Mononuclear cell (primary cell): ENCODE measurements at regions not wholly inside any gene's neighbourhood (a gene's known extent, or its start where the extent isn't known, plus 50 kb on each side); places are given as distances from the start of the nearest gene placed in this dataset.
"Not testable (repeated sequence)": the region's sequence is repeated elsewhere in the genome, so short reads cannot be mapped to it uniquely, and the experiment has no call there.

Source experiments
- H3K27me3 ChIP-seq: 2 replicates; pipeline ENCODE4 v1.6.0; 2011; ENCODE audit warnings: low read length, control low read depth; ENCODE audit not compliant: insufficient read depth
- H3K4me1 ChIP-seq: 2 replicates; pipeline ENCODE4 v1.5.1; 2011; ENCODE audit warnings: mild to moderate bottlenecking, low read length, control low read depth; ENCODE audit not compliant: insufficient read depth
- H3K4me3 ChIP-seq: 2 replicates; pipeline ENCODE4 v1.5.1; 2011; ENCODE audit warnings: mild to moderate bottlenecking, low read length, moderate library complexity
- H3K9me3 ChIP-seq: 2 replicates; pipeline ENCODE4 v1.5.1; 2011; ENCODE audit warnings: low read depth, mild to moderate bottlenecking, control low read depth, low read length

GRCh38 chr9:39587844-39588499 lies 232.5 kb downstream of the SPATA31A1 start:
- Histone ChIP-seq H3K9me3 (no peaks in the 10 kb centered on the region), H3K4me3 (no peak overlapping the region), H3K27me3 (no peaks in the 10 kb centered on the region)

GRCh38 chr9:39588500-39589137 lies 233.2 kb downstream of the SPATA31A1 start:
- no peaks in the 10 kb centered on the region for H3K9me3 ChIP-seq
- no peaks in the 10 kb centered on the region for H3K27me3 ChIP-seq

More at GRCh38 chr9:39587844-39588499, 232.5 kb downstream of the SPATA31A1 start:
- no peaks in the 10 kb centered on the region for H3K4me1 ChIP-seq

DNA sequence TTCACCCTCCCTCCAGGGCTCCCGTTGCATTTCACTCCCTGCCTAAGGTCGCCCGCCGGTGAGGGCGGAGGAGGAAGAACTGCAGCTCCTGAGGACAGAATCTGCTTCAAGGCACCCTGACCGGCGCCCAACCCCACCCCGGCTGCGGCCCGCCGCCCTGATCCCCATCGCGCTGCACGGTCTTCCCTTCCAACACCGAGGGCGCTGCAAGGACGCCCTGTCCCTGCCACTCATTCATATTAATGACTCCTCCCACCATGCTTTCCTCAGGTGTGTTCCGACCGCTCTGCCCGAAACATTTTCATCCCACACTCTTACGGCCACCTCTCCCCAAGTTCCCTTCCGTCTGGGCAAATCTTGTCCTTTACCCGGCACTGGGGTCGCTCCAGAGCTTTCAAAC lies 248.6 kb downstream of the SPATA31A1 start:
- not testable (repeated sequence) for H3K4me3 ChIP-seq, H3K4me1 ChIP-seq, H3K27me3 ChIP-seq, H3K9me3 ChIP-seq

More at GRCh38 chr9:39588500-39589137, 233.2 kb downstream of the SPATA31A1 start:
- no peak overlapping the region for H3K4me3 ChIP-seq
- no peaks in the 10 kb centered on the region for H3K4me1 ChIP-seq

DNA sequence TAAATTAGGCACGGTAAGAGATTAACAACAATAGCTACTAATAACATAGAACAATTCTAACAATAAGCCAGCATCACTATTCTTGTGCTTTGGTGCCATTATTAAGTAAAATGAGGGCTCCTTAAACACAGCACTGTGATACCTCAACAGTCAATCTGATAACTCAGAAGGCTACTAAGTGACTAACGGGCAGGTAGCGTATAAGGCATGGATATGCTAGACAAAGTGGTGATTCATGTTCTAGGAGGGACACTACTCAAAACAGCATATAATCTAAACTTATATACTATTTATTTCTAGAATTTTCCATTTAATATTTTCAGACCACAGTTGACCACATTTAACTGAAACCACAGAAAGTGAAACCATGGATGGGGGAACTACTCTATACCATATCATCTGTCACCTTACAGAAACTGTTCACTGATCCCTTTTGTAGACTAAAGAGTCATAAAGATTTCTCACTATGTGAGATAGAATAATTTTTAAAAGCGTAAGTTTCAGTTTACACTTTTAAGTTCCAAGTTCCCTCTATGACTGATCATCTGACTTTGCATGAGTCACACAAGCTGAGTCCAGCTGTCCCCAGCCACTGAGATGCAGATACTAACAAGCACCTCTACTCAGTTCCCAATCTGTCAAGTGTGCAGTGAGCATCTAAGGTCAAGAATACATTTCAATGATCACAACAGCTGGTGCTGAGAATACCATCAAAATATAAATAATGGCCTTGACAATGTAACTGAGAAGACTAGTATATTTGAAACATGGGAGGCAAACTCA lies 256.2 kb downstream of the SPATA31A1 start:
- not testable (repeated sequence) for H3K4me1 ChIP-seq, H3K4me3 ChIP-seq, H3K27me3 ChIP-seq, H3K9me3 ChIP-seq

DNA sequence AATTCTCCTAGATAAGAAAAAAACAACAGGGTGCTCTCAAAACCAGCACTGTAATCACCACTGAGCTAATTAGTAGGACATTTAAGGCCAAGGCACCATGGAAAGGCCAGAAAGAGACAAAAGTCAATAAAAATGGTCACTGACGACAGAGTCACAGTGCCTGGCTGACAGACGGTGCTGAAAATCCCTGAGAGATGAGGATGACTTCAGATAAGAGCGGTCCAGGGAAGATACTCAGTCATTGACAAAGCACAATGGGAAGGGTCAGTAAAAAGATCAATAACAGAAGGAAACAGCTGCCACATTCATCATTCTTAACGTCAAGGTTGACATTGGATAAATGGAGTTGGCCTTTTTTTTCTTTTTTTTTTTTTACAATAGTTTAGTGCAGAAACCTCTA lies 261.0 kb downstream of the SPATA31A1 start:
- not testable (repeated sequence) for H3K4me3 ChIP-seq, H3K9me3 ChIP-seq, H3K4me1 ChIP-seq, H3K27me3 ChIP-seq

- H3K9me3 ChIP-seq, H3K4me1 ChIP-seq: not testable (repeated sequence)
These were observed 268.6 kb downstream of the SPATA31A1 start for GRCh38 chr9:39624048-39624447.

GRCh38 chr9:39632071-39632470 lies 276.6 kb downstream of the SPATA31A1 start:
- not testable (repeated sequence) for H3K4me3 ChIP-seq, H3K4me1 ChIP-seq, H3K9me3 ChIP-seq, H3K27me3 ChIP-seq

More at GRCh38 chr9:39624048-39624447, 268.6 kb downstream of the SPATA31A1 start:
- H3K27me3 ChIP-seq, H3K4me3 ChIP-seq: not testable (repeated sequence)

DNA sequence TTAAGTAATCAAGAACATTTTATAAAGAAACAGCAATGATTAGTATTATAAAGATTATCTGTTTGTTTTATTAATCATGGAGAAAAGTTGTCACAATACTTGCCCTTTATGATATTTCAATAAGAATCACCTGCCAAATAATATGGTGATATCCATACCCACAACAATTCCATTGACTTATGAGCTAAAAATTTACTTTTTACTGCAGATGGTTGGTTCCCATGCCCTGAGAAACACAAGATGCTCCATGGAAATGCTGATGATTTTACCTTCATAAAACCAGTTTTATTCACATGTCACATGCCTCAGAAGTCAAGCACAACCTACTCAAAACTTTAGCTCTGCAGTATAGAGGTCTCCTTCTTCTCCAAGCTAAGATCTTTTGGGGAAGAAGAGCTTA lies 293.6 kb downstream of the SPATA31A1 start:
- H3K9me3 ChIP-seq, H3K27me3 ChIP-seq, H3K4me3 ChIP-seq, H3K4me1 ChIP-seq: not testable (repeated sequence)

GRCh38 chr9:39656960-39657603 lies 301.6 kb downstream of the SPATA31A1 start:
- H3K27me3 ChIP-seq, H3K9me3 ChIP-seq, H3K4me1 ChIP-seq, H3K4me3 ChIP-seq: not testable (repeated sequence)

DNA sequence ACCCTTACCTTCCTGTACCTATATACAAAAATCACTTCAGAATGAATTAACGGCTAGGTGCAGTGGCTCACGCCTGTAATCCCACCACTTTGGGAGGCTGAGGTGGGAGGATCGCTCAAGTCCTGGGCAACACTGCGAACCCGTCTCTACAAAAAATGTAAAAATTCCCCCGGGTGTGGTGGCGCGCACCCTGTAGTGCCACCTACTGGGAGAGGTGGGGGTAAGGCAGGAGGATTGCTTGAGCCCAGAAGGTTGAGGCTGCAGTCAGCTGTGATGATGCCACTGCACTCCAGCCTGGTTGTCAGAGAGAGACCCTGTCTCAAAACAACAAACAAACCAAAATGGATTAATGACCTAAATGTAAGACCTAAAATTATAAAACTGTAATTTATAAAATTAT lies 307.6 kb downstream of the SPATA31A1 start:
- H3K4me1 ChIP-seq, H3K4me3 ChIP-seq, H3K9me3 ChIP-seq, H3K27me3 ChIP-seq: not testable (repeated sequence)

DNA sequence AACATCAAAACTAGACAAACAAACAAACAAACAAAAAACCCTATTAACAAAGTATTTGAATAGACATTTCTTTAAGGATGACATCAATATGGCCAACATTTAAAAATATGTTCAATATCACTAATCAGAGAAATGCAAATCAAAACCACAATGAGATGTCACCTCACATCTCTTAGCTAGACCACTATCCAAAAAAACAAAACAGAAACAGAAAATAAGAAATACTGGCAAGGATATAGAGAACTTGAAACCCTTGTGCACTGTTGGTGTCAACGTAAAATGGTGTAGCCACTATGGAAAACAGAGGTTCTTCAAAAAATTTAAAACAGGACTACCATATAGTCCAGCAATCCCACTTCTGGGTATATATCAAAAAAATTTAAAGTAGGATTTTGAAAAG lies 308.2 kb downstream of the SPATA31A1 start:
- H3K4me1 ChIP-seq, H3K27me3 ChIP-seq, H3K4me3 ChIP-seq, H3K9me3 ChIP-seq: not testable (repeated sequence)

DNA sequence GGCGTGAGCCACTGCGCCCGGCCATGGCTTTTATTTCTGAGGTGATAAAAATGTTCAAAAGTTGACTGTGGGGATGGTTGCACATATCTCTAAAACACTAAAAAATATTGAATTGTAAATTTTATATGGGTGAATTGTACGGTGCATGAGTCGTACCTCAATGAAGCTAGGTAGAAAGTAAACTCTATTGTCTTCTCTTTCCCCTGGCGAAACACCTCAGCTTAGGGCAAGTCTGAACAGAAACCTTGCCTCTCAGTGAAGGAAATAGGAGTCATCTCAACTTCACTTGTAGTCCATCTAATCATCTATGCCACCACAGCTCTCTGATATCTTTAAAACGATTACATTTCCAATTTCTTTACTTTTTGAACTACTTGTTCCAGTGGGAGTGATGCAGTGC lies 309.6 kb downstream of the SPATA31A1 start:
- H3K9me3 ChIP-seq, H3K4me3 ChIP-seq, H3K27me3 ChIP-seq, H3K4me1 ChIP-seq: not testable (repeated sequence)

DNA sequence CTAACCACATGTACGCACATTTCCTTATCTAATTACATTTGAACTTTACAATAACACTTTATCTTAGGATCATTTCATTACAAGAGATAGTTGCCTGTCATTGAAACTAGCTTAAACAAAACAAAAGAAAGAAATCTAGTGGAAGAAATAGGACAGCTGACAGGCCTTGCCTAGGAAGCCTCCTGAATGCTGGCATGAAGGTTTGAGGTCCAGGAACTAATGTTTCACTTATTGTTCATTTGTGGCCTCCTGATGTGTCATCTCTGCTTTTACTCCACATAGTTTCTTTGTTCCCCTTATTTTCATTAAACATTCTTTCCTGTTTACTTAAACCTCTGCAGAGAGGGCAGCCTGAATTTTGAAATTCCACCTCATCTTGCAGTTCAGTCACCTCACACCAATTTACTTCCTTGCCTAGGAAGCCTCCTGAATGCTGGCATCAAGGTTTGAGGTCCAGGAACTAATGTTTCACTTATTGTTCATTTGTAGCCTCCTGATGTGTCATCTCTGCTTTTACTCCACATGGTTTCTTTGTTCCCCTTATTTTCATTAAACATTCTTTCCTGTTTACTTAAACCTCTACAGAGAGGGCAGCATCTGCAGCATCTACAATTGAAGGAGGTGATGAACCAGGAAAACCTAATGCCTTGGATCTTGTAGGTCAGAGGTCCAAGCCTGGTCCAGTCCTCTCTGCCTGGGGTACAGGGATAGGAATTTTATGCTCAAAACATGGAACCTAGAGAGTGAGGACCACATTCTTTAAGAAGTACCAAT lies 319.2 kb downstream of the SPATA31A1 start:
- H3K27me3 ChIP-seq, H3K9me3 ChIP-seq, H3K4me3 ChIP-seq, H3K4me1 ChIP-seq: not testable (repeated sequence)

GRCh38 chr9:39675211-39675553 lies 319.7 kb downstream of the SPATA31A1 start:
- H3K9me3 ChIP-seq, H3K27me3 ChIP-seq, H3K4me3 ChIP-seq, H3K4me1 ChIP-seq: not testable (repeated sequence)
